PC-3 (cell line): ENCODE measurements at regions not wholly inside any gene's neighbourhood (a gene's known extent, or its start where the extent isn't known, plus 50 kb on each side); places are given as distances from the start of the nearest gene placed in this dataset.

Experiments
- ATAC-seq: fragments of 200-7000 bp; cut with Tn5 transposase; 2 replicates; pipeline ENCODE4 v1.9.1; 2020; ENCODE audit warnings: mild to moderate bottlenecking, moderate library complexity
- BruUV-seq: library from RNA; stranded (reverse); fragments of 400-500 nt; replicated peaks from 2 replicates; lab custom pipeline; 2021; lab: Mats Ljungman, UMichigan
- CTCF ChIA-PET: fragments of 300-600 bp; sonication (Branson Sonifier 250); formaldehyde crosslinking; loops from one replicate; lab custom pipeline; 2022; ENCODE audit warnings: antibody characterized with exemption; lab: Charles Lee
- POLR2A ChIA-PET: fragments of 300-600 bp; sonication (Branson Sonifier 250); formaldehyde crosslinking; loops from one replicate; lab custom pipeline; 2022; ENCODE audit warnings: antibody characterized with exemption; ENCODE audit not compliant: unreplicated experiment; lab: Charles Lee
- DNase-seq: peaks from one replicate; pipeline ENCODE4 v3.0.0-alpha.2; 2015
- H2AFZ ChIP-seq: fragments of 300-600 bp; sonication (generic); 2 replicates; pipeline ENCODE4 v1.6.0; 2016; ENCODE audit warnings: antibody characterized with exemption, low read length
- H3F3A ChIP-seq: fragments of 300-600 bp; sonication (generic); one replicate; pipeline ENCODE4 v1.6.0; 2017; ENCODE audit warnings: antibody characterized with exemption, low read length, control low read depth, mild to moderate bottlenecking; ENCODE audit not compliant: unreplicated experiment
- H3K27ac ChIP-seq: fragments of 300-600 bp; sonication (generic); 2 replicates; pipeline ENCODE4 v1.5.1; 2016; ENCODE audit warnings: mild to moderate bottlenecking, low read length
- H3K27me3 ChIP-seq: fragments of 300-600 bp; sonication (generic); 2 replicates; pipeline ENCODE4 v1.6.1; 2016; ENCODE audit warnings: low read length, mixed read lengths
- H3K36me3 ChIP-seq: fragments of 300-600 bp; sonication (generic); 2 replicates; pipeline ENCODE4 v1.6.1; 2016; ENCODE audit warnings: low read depth, mixed run types, low read length, mixed read lengths
- H3K4me1 ChIP-seq: fragments of 300-600 bp; sonication (generic); 2 replicates; pipeline ENCODE4 v1.5.1; 2016; ENCODE audit warnings: low read length; ENCODE audit not compliant: insufficient read depth
- H3K4me2 ChIP-seq: fragments of 300-600 bp; sonication (generic); 2 replicates; pipeline ENCODE4 v1.6.0; 2016; ENCODE audit warnings: low read length
- H3K4me3 ChIP-seq: fragments of 300-600 bp; sonication (generic); 2 replicates; pipeline ENCODE4 v1.5.1; 2016; ENCODE audit warnings: mild to moderate bottlenecking, low read length, mixed read lengths
- H3K79me2 ChIP-seq: fragments of 300-600 bp; sonication (generic); 2 replicates; pipeline ENCODE4 v1.6.1; 2017; ENCODE audit warnings: low read length, mixed read lengths
- H3K9ac ChIP-seq: fragments of 300-600 bp; sonication (generic); 2 replicates; pipeline ENCODE4 v1.6.0; 2016; ENCODE audit warnings: mild to moderate bottlenecking, low read length
- H3K9me2 ChIP-seq: fragments of 300-600 bp; sonication (generic); replicated peaks from 2 replicates; pipeline ENCODE4 v1.6.1; 2016; ENCODE audit warnings: mixed run types, low read length, mixed read lengths
- H3K9me3 ChIP-seq: fragments of 300-600 bp; sonication (generic); 2 replicates; pipeline ENCODE4 v1.6.1; 2016; ENCODE audit warnings: low read length, mixed read lengths
- H4K20me1 ChIP-seq: fragments of 300-600 bp; sonication (generic); 2 replicates; pipeline ENCODE4 v1.6.1; 2016; ENCODE audit warnings: low read length, mixed read lengths
- CTCF ChIP-seq: fragments of 300-600 bp; sonication (generic); conservative IDR thresholded peaks from 2 replicates; pipeline ENCODE4 v1.5.1; 2017; ENCODE audit warnings: antibody characterized with exemption, low read depth, mild to moderate bottlenecking, low read length
- EZH2 ChIP-seq: fragments of 300-600 bp; sonication (generic); IDR thresholded peaks from one replicate; pipeline ENCODE4 v1.6.1; 2017; ENCODE audit warnings: antibody characterized with exemption, mild to moderate bottlenecking, low read length; ENCODE audit not compliant: unreplicated experiment
- EZH2phosphoT487 ChIP-seq: fragments of 300-600 bp; sonication (generic); IDR thresholded peaks from 2 replicates; pipeline ENCODE4 v1.6.1; 2018; ENCODE audit warnings: mild to moderate bottlenecking, antibody characterized with exemption, low read length, borderline replicate concordance
- intact Hi-C: fragments of 100-400 bp; cut with micrococcal nuclease; formaldehyde crosslinking; loops from 2 replicates; pipeline ENCODE4 v1.9.0; 2023

GRCh38 chr16:62853887-62854286, 817.6 kb upstream of the CDH8 start:
- H3K27ac ChIP-seq: no peak overlapping the region
- no peak overlapping the region for H3K4me3 ChIP-seq
- ATAC-seq: no peak
- POLR2A ChIA-PET: no interaction called here
- H2AFZ ChIP-seq: no peak overlapping the region
- H3K9me2 ChIP-seq: no peaks in the 10 kb centered on the region
- no peak for DNase-seq
- no peaks in the 10 kb centered on the region for H3K9me3 ChIP-seq
- H3K4me2 ChIP-seq: no peak overlapping the region
- no peaks in the 10 kb centered on the region for H3K4me1 ChIP-seq
- CTCF ChIA-PET: no interaction called here
- no peaks in the 10 kb centered on the region for H4K20me1 ChIP-seq
- no peaks in the 10 kb centered on the region for H3F3A ChIP-seq
- no peaks in the 10 kb centered on the region for H3K36me3 ChIP-seq
- H3K9ac ChIP-seq: no peak overlapping the region
- intact Hi-C loops: no loop called here
- no TSS peak for BruUV-seq
- no peaks in the 10 kb centered on the region for H3K27me3 ChIP-seq
- TF ChIP-seq CTCF: no peak
- no peak for TF ChIP-seq EZH2phosphoT487
- no peak for TF ChIP-seq EZH2
- H3K79me2 ChIP-seq: no peaks in the 10 kb centered on the region

GRCh38 chr16:62846399-62847057, 810.3 kb upstream of the CDH8 start:
- POLR2A ChIA-PET: no interaction called here
- no peak overlapping the region for H3K4me2 ChIP-seq
- ATAC-seq (no peak), DNase-seq (no peak)
- H3K9me2 ChIP-seq: no peaks in the 10 kb centered on the region
- CTCF ChIA-PET: no interaction called here
- H3K4me1 ChIP-seq: no peaks in the 10 kb centered on the region
- TF ChIP-seq EZH2 (no peak), EZH2phosphoT487 (no peak), CTCF (no peak)
- H2AFZ ChIP-seq: no peak overlapping the region
- no peak overlapping the region for H3K4me3 ChIP-seq
- no peaks in the 10 kb centered on the region for H3K79me2 ChIP-seq
- no peaks in the 10 kb centered on the region for H3F3A ChIP-seq
- H3K36me3 ChIP-seq: no peaks in the 10 kb centered on the region
- H3K9me3 ChIP-seq: no peaks in the 10 kb centered on the region
- BruUV-seq: no TSS peak
- intact Hi-C loops: no loop called here
- no peaks in the 10 kb centered on the region for H4K20me1 ChIP-seq
- no peak overlapping the region for H3K27ac ChIP-seq
- H3K9ac ChIP-seq: no peak overlapping the region
- H3K27me3 ChIP-seq: no peaks in the 10 kb centered on the region

- Histone ChIP-seq H3K9me2 (no peaks in the 10 kb centered on the region), H3K79me2 (no peaks in the 10 kb centered on the region), H3K36me3 (no peaks in the 10 kb centered on the region), H3K9ac (no peak overlapping the region), H3K9me3 (no peaks in the 10 kb centered on the region), H3F3A (no peaks in the 10 kb centered on the region), H3K4me3 (no peak overlapping the region), H3K27me3 (no peaks in the 10 kb centered on the region), H3K27ac (no peak overlapping the region), H3K4me2 (no peak overlapping the region), H4K20me1 (no peaks in the 10 kb centered on the region), H2AFZ (no peak overlapping the region), H3K4me1 (no peaks in the 10 kb centered on the region)
- ATAC-seq: no peak
- TF ChIP-seq EZH2 (no peak), EZH2phosphoT487 (no peak), CTCF (no peak)
- intact Hi-C loops: no loop called here
- POLR2A ChIA-PET: no interaction called here
- BruUV-seq: no TSS peak
- no peak for DNase-seq
- CTCF ChIA-PET: no interaction called here
Observed at GRCh38 chr16:62832214-62832613, 796.0 kb upstream of the CDH8 start.
